Mesothelial cell of epicardium (in vitro differentiated cells): ENCODE measurements at regions not wholly inside any gene's neighbourhood (a gene's known extent, or its start where the extent isn't known, plus 50 kb on each side); places are given as distances from the start of the nearest gene placed in this dataset.
A peak's percentile ranks its signal among the peaks of the same experiment; 100 is the strongest.

Experiments used
- DNase-seq, 2 experiments: peaks; one replicate each; pipeline ENCODE4 v3.0.0; 2021; ENCODE audit warnings: low spot score in 2 of 2; ENCODE audit not compliant: unreplicated experiment in 2 of 2
- H3K27ac Mint-ChIP-seq: 2 replicates; pipeline ENCODE4 v1.8.0; 2021; ENCODE audit warnings: mixed read lengths
- H3K27me3 Mint-ChIP-seq: 2 replicates; pipeline ENCODE4 v1.8.0; 2021; ENCODE audit warnings: low read depth, mixed read lengths
- H3K36me3 Mint-ChIP-seq: 2 replicates; pipeline ENCODE4 v1.8.0; 2021; ENCODE audit warnings: mixed read lengths
- H3K4me1 Mint-ChIP-seq: 2 replicates; pipeline ENCODE4 v1.8.0; 2021; ENCODE audit warnings: mixed read lengths
- H3K4me3 Mint-ChIP-seq: 2 replicates; pipeline ENCODE4 v1.8.0; 2021; ENCODE audit warnings: mild to moderate bottlenecking, moderate library complexity, mixed read lengths
- H3K9me3 Mint-ChIP-seq: 2 replicates; pipeline ENCODE4 v1.8.0; 2021; ENCODE audit warnings: mixed read lengths
- CTCF ChIP-seq: fragments of 200-600 bp; sonication (generic); IDR thresholded peaks from one replicate; pipeline ENCODE4 v1.5.0; 2021; ENCODE audit warnings: antibody characterized with exemption; ENCODE audit not compliant: unreplicated experiment

GRCh38 chr3:18079062-18079461 is 336.6 kb upstream of the TBC1D5 start:
- H3K9me3 Mint-ChIP-seq = peaks cover 3% of the 10 kb centered on the region
- DNase-seq = no peak
- H3K4me3 Mint-ChIP-seq = no peak overlapping the region
- H3K27me3 Mint-ChIP-seq = no peaks in the 10 kb centered on the region
- H3K4me1 Mint-ChIP-seq = peaks cover 64% of the 10 kb centered on the region
- H3K36me3 Mint-ChIP-seq = peaks cover 2% of the 10 kb centered on the region
- no peak for TF ChIP-seq CTCF
- peak overlapping the region; percentile 83 for H3K27ac Mint-ChIP-seq

GRCh38 chr3:18077128-18077840 is 334.9 kb upstream of the TBC1D5 start:
- H3K4me3 Mint-ChIP-seq = no peak overlapping the region
- no peaks in the 10 kb centered on the region for H3K36me3 Mint-ChIP-seq
- peak overlapping the region; percentile 37 for H3K27ac Mint-ChIP-seq
- no peaks in the 10 kb centered on the region for H3K9me3 Mint-ChIP-seq
- H3K4me1 Mint-ChIP-seq = peaks cover 53% of the 10 kb centered on the region
- no peaks in the 10 kb centered on the region for H3K27me3 Mint-ChIP-seq
- no peak for TF ChIP-seq CTCF
- no peak for DNase-seq

GRCh38 chr3:18076301-18076700 is 333.9 kb upstream of the TBC1D5 start:
- DNase-seq = no peak
- Mint-ChIP-seq H3K9me3 (no peaks in the 10 kb centered on the region), H3K27ac (peak overlapping the region; percentile 17), H3K4me3 (no peak overlapping the region), H3K4me1 (peaks cover 46% of the 10 kb centered on the region), H3K36me3 (no peaks in the 10 kb centered on the region), H3K27me3 (no peaks in the 10 kb centered on the region)
- no peak for TF ChIP-seq CTCF

GRCh38 chr3:18075799-18076198 is 333.4 kb upstream of the TBC1D5 start:
- Mint-ChIP-seq H3K9me3 (no peaks in the 10 kb centered on the region), H3K27ac (no peak overlapping the region), H3K4me1 (peaks cover 41% of the 10 kb centered on the region), H3K27me3 (no peaks in the 10 kb centered on the region), H3K4me3 (no peak overlapping the region), H3K36me3 (no peaks in the 10 kb centered on the region)
- no peak for DNase-seq
- no peak for TF ChIP-seq CTCF

- Mint-ChIP-seq H3K4me3 (no peak overlapping the region), H3K27me3 (no peaks in the 10 kb centered on the region), H3K36me3 (peaks cover 6% of the 10 kb centered on the region), H3K9me3 (peaks cover 3% of the 10 kb centered on the region), H3K27ac (no peak overlapping the region), H3K4me1 (peaks cover 12% of the 10 kb centered on the region)
- no peak for DNase-seq
- no peak for TF ChIP-seq CTCF
These were observed 329.4 kb upstream of the TBC1D5 start for GRCh38 chr3:18071833-18072232.
